Vagina (tissue), 2 donors: ENCODE measurements at regions not wholly inside any gene's neighbourhood (a gene's known extent, or its start where the extent isn't known, plus 50 kb on each side); places are given as distances from the start of the nearest gene placed in this dataset.

Experiments used
- POLR2A ChIP-seq, 2 donors: fragments of 450-650 bp; IDR thresholded peaks; one replicate each; pipeline ENCODE4 v1.6.1; 2017; ENCODE audit warnings: antibody characterized with exemption in 2 of 2, mild to moderate bottlenecking in 2 of 2, moderate library complexity in 2 of 2
- TF ChIP-seq, protein P1 (sequence below), 3 experiments: fragments of 450-650 bp in 2 of 3; fragments of 200-600 bp in 1 of 3; sonication (generic) in 1 of 3; IDR thresholded peaks; one replicate each; pipeline ENCODE4 v1.5.1; 2017 to 2019; ENCODE audit warnings: antibody characterized with exemption in 3 of 3, mild to moderate bottlenecking in 2 of 3, moderate library complexity in 2 of 3

DNA sequence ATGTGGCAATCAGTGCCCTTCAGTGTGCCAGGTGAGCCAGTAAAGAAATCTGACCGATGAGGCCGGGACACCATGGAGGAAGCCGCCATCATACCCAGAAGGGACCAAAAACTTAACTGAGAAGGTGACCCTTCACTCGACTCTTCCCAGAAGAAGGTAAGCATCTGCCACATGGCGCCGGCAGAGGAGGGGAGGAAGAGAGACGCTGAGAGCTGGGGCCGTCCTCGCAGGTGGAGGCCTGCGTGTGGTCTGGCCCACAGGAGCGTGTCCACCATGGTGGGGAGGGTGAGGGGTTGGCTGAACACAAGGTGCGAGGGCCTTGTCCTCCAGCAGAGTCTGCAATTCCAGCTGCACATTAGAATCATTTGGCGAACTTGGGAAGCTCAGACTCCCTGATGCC, 513.1 kb upstream of the RAB6C start:
- TF ChIP-seq, protein P1, sequence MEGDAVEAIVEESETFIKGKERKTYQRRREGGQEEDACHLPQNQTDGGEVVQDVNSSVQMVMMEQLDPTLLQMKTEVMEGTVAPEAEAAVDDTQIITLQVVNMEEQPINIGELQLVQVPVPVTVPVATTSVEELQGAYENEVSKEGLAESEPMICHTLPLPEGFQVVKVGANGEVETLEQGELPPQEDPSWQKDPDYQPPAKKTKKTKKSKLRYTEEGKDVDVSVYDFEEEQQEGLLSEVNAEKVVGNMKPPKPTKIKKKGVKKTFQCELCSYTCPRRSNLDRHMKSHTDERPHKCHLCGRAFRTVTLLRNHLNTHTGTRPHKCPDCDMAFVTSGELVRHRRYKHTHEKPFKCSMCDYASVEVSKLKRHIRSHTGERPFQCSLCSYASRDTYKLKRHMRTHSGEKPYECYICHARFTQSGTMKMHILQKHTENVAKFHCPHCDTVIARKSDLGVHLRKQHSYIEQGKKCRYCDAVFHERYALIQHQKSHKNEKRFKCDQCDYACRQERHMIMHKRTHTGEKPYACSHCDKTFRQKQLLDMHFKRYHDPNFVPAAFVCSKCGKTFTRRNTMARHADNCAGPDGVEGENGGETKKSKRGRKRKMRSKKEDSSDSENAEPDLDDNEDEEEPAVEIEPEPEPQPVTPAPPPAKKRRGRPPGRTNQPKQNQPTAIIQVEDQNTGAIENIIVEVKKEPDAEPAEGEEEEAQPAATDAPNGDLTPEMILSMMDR (IDR thresholded peaks at IDR 0.05): no peak
- no peak for TF ChIP-seq POLR2A (IDR thresholded peaks at IDR 0.05)
